ENCODE measurements at regions not wholly inside any gene's neighbourhood (a gene's known extent, or its start where the extent isn't known, plus 50 kb on each side); places are given as distances from the start of the nearest gene placed in this dataset.
A peak's percentile ranks its signal among the peaks of the same experiment; 100 is the strongest.
"Not testable (repeated sequence)": the region's sequence is repeated elsewhere in the genome, so short reads cannot be mapped to it uniquely, and the experiment has no call there.

DNA sequence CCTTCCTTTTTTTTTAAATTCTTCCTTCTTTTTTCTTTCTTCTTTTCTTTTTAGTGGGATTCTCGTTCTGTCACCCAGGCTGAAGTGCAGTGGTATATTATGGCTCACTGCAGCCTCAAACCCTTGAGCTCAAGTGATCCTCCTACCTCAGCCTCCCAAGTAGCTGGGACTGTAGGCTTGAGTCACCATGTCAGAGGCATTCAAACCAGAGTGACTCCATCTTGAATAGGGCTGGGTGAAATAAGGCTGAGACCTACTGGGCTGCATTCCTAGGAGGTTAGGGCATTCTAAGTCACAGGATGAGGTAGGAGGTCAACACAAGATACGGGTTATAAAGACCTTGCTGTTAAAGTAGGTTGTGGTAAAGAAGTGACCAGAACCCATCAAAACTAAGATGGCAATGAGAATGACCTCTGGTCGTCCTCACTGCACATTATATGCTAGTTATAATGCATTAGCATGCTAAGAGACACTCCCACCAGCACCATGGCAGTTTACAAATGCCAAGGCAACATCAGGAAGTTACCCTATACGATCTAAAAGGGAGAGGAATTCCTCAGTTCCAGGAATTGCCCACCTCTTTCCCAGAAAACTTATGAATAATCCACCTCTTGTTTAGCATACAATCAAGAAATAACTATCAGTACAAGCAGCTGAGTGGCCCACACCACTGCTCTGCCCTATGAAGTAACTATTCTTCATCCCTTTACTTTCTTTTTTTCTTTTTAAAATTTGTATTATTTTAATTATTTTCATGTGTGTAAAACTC lies 99.0 kb upstream of the ITGB1 start:
- TF ChIP-seq, protein P1, sequence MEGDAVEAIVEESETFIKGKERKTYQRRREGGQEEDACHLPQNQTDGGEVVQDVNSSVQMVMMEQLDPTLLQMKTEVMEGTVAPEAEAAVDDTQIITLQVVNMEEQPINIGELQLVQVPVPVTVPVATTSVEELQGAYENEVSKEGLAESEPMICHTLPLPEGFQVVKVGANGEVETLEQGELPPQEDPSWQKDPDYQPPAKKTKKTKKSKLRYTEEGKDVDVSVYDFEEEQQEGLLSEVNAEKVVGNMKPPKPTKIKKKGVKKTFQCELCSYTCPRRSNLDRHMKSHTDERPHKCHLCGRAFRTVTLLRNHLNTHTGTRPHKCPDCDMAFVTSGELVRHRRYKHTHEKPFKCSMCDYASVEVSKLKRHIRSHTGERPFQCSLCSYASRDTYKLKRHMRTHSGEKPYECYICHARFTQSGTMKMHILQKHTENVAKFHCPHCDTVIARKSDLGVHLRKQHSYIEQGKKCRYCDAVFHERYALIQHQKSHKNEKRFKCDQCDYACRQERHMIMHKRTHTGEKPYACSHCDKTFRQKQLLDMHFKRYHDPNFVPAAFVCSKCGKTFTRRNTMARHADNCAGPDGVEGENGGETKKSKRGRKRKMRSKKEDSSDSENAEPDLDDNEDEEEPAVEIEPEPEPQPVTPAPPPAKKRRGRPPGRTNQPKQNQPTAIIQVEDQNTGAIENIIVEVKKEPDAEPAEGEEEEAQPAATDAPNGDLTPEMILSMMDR (IDR thresholded peaks at IDR 0.05), result no peak
- TF ChIP-seq EP300 (IDR thresholded peaks at IDR 0.05) (no peak), POLR2A (IDR thresholded peaks at IDR 0.05; ENCODE audit: low read depth) (no peak), POLR2AphosphoS5 (IDR thresholded peaks at IDR 0.05) (no peak)
- Histone ChIP-seq H3K36me3 (no peaks in the 10 kb centered on the region), H3K27me3 (no peaks in the 10 kb centered on the region), H3K4me1 (peaks cover 0 to 6% (median 0%) of the 10 kb centered on the region in 4 donors), H3K9me3 (no peaks in the 10 kb centered on the region), H3K4me3 (no peak overlapping the region), H3K27ac (replicated peaks in 1 of 4) (no peak overlapping the region)
- peak; percentile 66 for DNase-seq (ENCODE audit: extremely low spot score)
- intact Hi-C loops (cut with DNase I), result no loop called here
- WGBS, result 80% methylated on average over 4 of the region's 4 CpGs

DNA sequence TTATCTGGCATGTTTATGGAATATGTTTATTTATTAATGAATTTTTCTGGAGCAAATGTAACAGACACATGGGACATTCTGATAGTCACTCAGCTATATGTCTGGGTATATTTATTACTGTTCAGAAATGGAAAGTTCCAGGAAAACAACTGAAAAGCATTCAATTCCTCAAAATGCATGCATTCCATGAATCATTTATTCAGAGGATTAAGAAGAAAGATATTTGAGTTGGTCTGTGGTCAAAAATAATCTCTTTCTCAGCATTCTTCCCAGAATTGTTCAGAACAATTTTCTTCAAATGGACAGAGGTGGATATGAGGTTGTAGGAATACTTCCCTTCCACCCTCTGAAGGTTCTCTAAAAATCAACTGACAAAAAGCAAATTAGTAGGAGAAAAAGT lies 97.6 kb upstream of the ITGB1 start:
- Histone ChIP-seq H3K27me3 (no peaks in the 10 kb centered on the region), H3K4me1 (peaks cover 0 to 6% (median 0%) of the 10 kb centered on the region in 4 donors), H3K4me3 (no peak overlapping the region), H3K36me3 (no peaks in the 10 kb centered on the region), H3K9me3 (no peaks in the 10 kb centered on the region), H3K27ac (replicated peaks in 1 of 4) (no peak overlapping the region)
- TF ChIP-seq POLR2A (IDR thresholded peaks at IDR 0.05; ENCODE audit: low read depth), result no peak
- no peak for DNase-seq (ENCODE audit: extremely low spot score)
- intact Hi-C loops (cut with DNase I), result no loop called here

DNA sequence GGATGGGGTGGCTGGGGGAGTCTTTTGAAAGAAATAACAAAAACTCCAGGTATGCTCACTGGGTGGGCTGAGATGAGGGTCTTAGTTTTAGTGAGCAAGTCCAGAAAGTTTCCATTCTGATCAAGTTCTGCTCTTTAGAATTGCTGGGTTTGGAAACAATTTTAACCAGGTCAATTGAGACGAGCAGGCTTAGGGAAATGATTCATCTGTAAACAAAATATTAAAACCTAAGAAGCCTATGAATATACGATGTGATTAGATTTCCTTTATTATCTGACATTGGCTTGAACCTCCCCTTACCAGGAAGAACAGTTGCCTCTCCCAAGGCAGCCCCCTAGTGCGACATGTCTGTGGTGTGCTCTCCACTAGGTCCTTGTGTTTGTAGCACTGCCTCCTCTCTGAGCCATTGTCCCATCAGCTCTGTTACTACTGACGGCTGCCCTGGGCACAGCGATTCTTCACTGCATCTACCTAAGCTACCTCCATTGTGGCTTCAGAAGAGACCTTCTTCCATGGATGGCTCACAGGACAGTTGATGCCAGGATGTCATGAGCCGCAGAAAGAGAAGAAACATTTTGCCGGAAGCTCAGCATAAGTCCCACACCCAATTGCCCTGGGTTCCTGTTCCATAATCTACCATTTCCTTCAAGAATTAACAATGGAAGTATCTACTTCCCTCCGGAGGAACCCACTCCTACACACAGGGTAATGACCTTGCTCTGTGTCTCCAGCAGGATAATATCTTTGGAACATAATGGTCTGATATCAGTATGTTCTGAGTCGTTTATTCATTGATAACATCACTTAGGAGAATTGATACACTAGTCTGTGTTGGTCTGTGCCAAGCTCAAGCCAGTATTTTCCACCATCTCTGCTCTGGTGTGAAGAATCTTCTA lies 95.1 kb upstream of the ITGB1 start:
- DNase-seq (ENCODE audit: extremely low spot score), result peak; percentile 53
- WGBS, result 75% methylated on average over 9 of the region's 9 CpGs
- H3K36me3 ChIP-seq, result no peaks in the 10 kb centered on the region
- H3K27me3 ChIP-seq, result no peaks in the 10 kb centered on the region
- no peak overlapping the region for H3K27ac ChIP-seq (replicated peaks in 1 of 4)
- intact Hi-C loops (cut with DNase I), result no loop called here
- no peaks in the 10 kb centered on the region for H3K9me3 ChIP-seq
- H3K4me3 ChIP-seq, result no peak overlapping the region
- peaks cover 0 to 6% (median 0%) of the 10 kb centered on the region in 4 donors for H3K4me1 ChIP-seq
- TF ChIP-seq POLR2A (IDR thresholded peaks at IDR 0.05; ENCODE audit: low read depth) (no peak), EP300 (IDR thresholded peaks at IDR 0.05) (no peak), POLR2AphosphoS5 (IDR thresholded peaks at IDR 0.05) (no peak)
- TF ChIP-seq, protein P1 (IDR thresholded peaks at IDR 0.05), result no peak

DNA sequence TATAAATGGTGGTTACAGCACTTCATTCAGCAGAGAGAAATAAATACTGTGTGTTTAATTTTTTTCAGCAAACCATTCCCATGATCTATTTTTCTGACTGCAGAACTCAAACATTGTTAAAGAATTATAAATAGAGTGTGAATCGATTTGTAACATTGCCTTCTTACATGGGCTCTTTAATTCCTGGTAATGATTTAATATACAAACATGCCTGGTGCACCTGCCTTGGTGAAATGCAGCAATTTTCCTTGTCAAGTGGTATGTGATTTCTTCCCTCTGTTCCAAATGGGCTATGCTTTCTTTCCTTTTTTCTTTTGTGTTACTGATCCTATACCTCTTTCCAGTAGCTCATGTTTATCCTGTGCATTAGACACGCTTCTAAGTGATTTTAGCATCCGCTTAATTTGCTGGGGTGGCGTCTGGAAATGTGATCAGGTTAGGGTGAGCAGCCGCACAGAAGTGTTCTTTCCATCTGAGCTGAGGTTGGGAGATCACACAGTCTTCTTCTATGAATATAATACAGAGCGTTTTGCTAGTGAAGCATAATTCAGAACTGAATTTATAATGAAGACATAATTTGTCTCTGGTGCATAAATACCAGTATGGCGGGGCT lies 94.3 kb upstream of the ITGB1 start:
- TF ChIP-seq EP300 (IDR thresholded peaks at IDR 0.05) (no peak), POLR2AphosphoS5 (IDR thresholded peaks at IDR 0.05) (no peak), POLR2A (IDR thresholded peaks at IDR 0.05; ENCODE audit: low read depth) (no peak)
- TF ChIP-seq, protein P1 (IDR thresholded peaks at IDR 0.05), result no peak
- intact Hi-C loops (cut with DNase I), result no loop called here
- no peak overlapping the region for H3K27ac ChIP-seq (replicated peaks in 1 of 4)
- DNase-seq (ENCODE audit: extremely low spot score), result peak; percentile 42
- WGBS, result 83% methylated on average over 7 of the region's 7 CpGs
- H3K4me3 ChIP-seq, result no peak overlapping the region
- no peaks in the 10 kb centered on the region for H3K9me3 ChIP-seq
- peaks cover 0 to 6% (median 0%) of the 10 kb centered on the region in 4 donors for H3K4me1 ChIP-seq
- H3K27me3 ChIP-seq, result no peaks in the 10 kb centered on the region
- H3K36me3 ChIP-seq, result no peaks in the 10 kb centered on the region

DNA sequence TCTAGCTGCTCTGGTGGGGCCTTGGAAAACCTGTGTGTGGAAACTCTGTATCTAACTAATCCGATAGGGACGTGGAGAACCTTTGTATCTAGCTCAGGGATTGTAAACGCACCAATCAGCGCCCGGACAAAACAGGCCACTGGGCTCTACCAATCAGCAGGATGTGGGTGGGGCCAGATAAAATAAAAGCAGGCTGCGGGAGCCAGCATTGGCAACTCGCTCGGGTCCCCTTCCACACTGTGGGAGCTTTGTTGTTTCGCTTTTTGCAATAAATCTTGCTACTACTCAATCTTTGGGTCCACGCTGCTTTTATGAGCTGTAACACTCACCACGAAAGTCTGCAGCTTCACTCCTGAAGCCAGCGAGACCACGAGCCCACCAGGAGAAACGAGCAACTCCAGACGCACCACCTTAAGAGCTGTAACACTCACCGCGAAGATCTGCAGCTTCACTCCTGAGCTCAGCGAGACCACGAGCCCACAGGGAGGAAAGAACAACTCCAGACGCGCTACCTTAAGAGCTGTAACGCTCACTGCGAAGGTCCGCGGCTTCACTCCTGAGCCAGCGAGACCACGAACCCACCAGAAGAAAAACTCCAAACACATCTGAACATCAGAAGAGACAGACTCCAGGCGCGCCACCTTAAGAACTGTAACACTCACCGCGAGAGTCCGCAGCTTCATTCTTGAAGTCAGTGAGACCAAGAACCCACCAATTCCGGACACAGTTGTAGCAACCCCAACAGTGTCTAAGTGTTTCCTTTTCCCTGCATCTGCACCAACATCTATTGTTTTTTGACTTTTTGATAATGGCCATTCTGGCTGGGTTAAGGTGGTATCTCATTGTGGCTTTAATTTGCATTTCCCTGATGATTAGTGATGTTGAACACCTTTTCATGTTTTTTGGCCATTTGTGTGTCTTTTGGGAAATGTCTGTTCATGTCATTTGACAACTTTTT lies 92.2 kb upstream of the ITGB1 start:
- H3K9me3 ChIP-seq; H3K4me1 ChIP-seq; H3K4me3 ChIP-seq; H3K27me3 ChIP-seq; intact Hi-C loops (cut with DNase I); H3K36me3 ChIP-seq; H3K27ac ChIP-seq (replicated peaks in 1 of 4): not testable (repeated sequence)
- 91% methylated on average over 33 of the region's 33 CpGs for WGBS
- peak; percentile 74 for DNase-seq (ENCODE audit: extremely low spot score)

All from esophagus muscularis mucosa (tissue), 4 donors.